WTC11 (cell line): ENCODE measurements at regions not wholly inside any gene's neighbourhood (a gene's known extent, or its start where the extent isn't known, plus 50 kb on each side); places are given as distances from the start of the nearest gene placed in this dataset.

Source experiments
- ATAC-seq: fragments of 200-7000 bp; cut with Tn5 transposase; 2 replicates; pipeline ENCODE4 v1.10.0; 2021; ENCODE audit warnings: mild to moderate bottlenecking, moderate library complexity
- CTCF ChIA-PET: fragments of 300-600 bp; sonication (Branson Sonifier 250); formaldehyde crosslinking; loops from one replicate; lab custom pipeline; 2021; ENCODE audit warnings: antibody characterized with exemption; lab: Charles Lee
- POLR2A ChIA-PET: fragments of 350-600 bp; sonication (Branson Sonifier 250); formaldehyde crosslinking; loops from one replicate; lab custom pipeline; 2021; ENCODE audit warnings: antibody characterized with exemption; lab: Charles Lee
- DNase-seq: peaks from one replicate; pipeline ENCODE4 v3.0.0; 2021; ENCODE audit warnings: low spot score
- H3K27ac Mint-ChIP-seq: 2 replicates; pipeline ENCODE4 v1.8.0; 2021; ENCODE audit warnings: mixed read lengths
- H3K27me3 Mint-ChIP-seq: 2 replicates; pipeline ENCODE4 v1.8.0; 2021; ENCODE audit warnings: low read depth, mild to moderate bottlenecking, moderate library complexity, mixed read lengths
- H3K36me3 Mint-ChIP-seq: 2 replicates; pipeline ENCODE4 v1.8.0; 2021; ENCODE audit warnings: mixed read lengths
- H3K4me1 Mint-ChIP-seq: 2 replicates; pipeline ENCODE4 v1.8.0; 2022; ENCODE audit warnings: mixed read lengths
- H3K4me3 Mint-ChIP-seq: 2 replicates; pipeline ENCODE4 v1.8.0; 2021; ENCODE audit warnings: mild to moderate bottlenecking, moderate library complexity, mixed read lengths
- H3K9me3 Mint-ChIP-seq: 2 replicates; pipeline ENCODE4 v1.8.0; 2021; ENCODE audit warnings: mixed read lengths
- CREM ChIP-seq: sonication (generic); formaldehyde crosslinking; IDR thresholded peaks from 2 replicates; pipeline ENCODE4 v1.8.1; 2022; ENCODE audit warnings: mild to moderate bottlenecking, missing genetic modification reagents, moderate library complexity
- E2F1 ChIP-seq: sonication (generic); formaldehyde crosslinking; IDR thresholded peaks from 2 replicates; pipeline ENCODE4 v1.8.0; 2022; ENCODE audit warnings: mild to moderate bottlenecking, missing genetic modification reagents
- ELF4 ChIP-seq: sonication (generic); formaldehyde crosslinking; IDR thresholded peaks from 2 replicates; pipeline ENCODE4 v1.8.1; 2022; ENCODE audit warnings: low read depth, mild to moderate bottlenecking, moderate library complexity, missing genetic modification reagents
- GABPB1 ChIP-seq: sonication (generic); formaldehyde crosslinking; IDR thresholded peaks from 2 replicates; pipeline ENCODE4 v1.8.1; 2023; ENCODE audit warnings: mild to moderate bottlenecking, missing genetic modification reagents
- JUN ChIP-seq: sonication (generic); formaldehyde crosslinking; IDR thresholded peaks from 2 replicates; pipeline ENCODE4 v1.8.0; 2023; ENCODE audit warnings: mild to moderate bottlenecking, missing genetic modification reagents
- NFE2L1 ChIP-seq: sonication (generic); formaldehyde crosslinking; IDR thresholded peaks from 2 replicates; pipeline ENCODE4 v1.8.1; 2023; ENCODE audit warnings: missing genetic modification reagents
- NR1H2 ChIP-seq: sonication (generic); formaldehyde crosslinking; IDR thresholded peaks from 2 replicates; pipeline ENCODE4 v1.9.0; 2021; ENCODE audit warnings: mild to moderate bottlenecking, moderate library complexity, missing genetic modification reagents
- RELA ChIP-seq: sonication (generic); formaldehyde crosslinking; IDR thresholded peaks from 2 replicates; pipeline ENCODE4 v1.8.1; 2022; ENCODE audit warnings: missing genetic modification reagents, mild to moderate bottlenecking, borderline replicate concordance
- RORB ChIP-seq: fragments of 250-450 bp; sonication (Bioruptor Pico); IDR thresholded peaks from 2 replicates; pipeline ENCODE4 v1.9.0; 2021; ENCODE audit warnings: mild to moderate bottlenecking
- SP1 ChIP-seq: sonication (generic); formaldehyde crosslinking; conservative IDR thresholded peaks from 2 replicates; pipeline ENCODE4 v1.8.1; 2022; ENCODE audit warnings: missing genetic modification reagents
- TCF7 ChIP-seq: sonication (generic); formaldehyde crosslinking; IDR thresholded peaks from 2 replicates; pipeline ENCODE4 v1.8.0; 2022; ENCODE audit warnings: mild to moderate bottlenecking, low read depth, missing genetic modification reagents, moderate library complexity
- TEAD4 ChIP-seq: sonication (generic); formaldehyde crosslinking; IDR thresholded peaks from 2 replicates; pipeline ENCODE4 v1.8.0; 2022; ENCODE audit warnings: mild to moderate bottlenecking, missing genetic modification reagents
- ZNF317 ChIP-seq: sonication (generic); formaldehyde crosslinking; IDR thresholded peaks from 2 replicates; pipeline ENCODE4 v1.8.1; 2023; ENCODE audit warnings: low read depth, mild to moderate bottlenecking, moderate library complexity, missing genetic modification reagents, borderline replicate concordance
- ZNF423 ChIP-seq: fragments of 250-450 bp; sonication (Bioruptor Pico); IDR thresholded peaks from 2 replicates; pipeline ENCODE4 v2.1.2; 2022; ENCODE audit warnings: mild to moderate bottlenecking, moderate library complexity
- ZNF512 ChIP-seq: sonication (generic); formaldehyde crosslinking; IDR thresholded peaks from 2 replicates; pipeline ENCODE4 v1.8.1; 2022; ENCODE audit warnings: missing genetic modification reagents, borderline replicate concordance
- TF ChIP-seq, protein P1 (sequence below): sonication (generic); formaldehyde crosslinking; IDR thresholded peaks from 2 replicates; pipeline ENCODE4 v1.8.0; 2022; ENCODE audit warnings: mild to moderate bottlenecking, missing genetic modification reagents
- TF ChIP-seq, protein P2 (sequence below): sonication (generic); formaldehyde crosslinking; IDR thresholded peaks from 2 replicates; pipeline ENCODE4 v1.8.1; 2022; ENCODE audit warnings: mild to moderate bottlenecking, missing genetic modification reagents, moderate library complexity, borderline replicate concordance
- TF ChIP-seq, protein P3 (sequence below): sonication (generic); formaldehyde crosslinking; IDR thresholded peaks from 2 replicates; pipeline ENCODE4 v1.8.1; 2023; ENCODE audit warnings: mild to moderate bottlenecking, missing genetic modification reagents, moderate library complexity
- TF ChIP-seq, protein P4 (sequence below): sonication (generic); formaldehyde crosslinking; IDR thresholded peaks from 2 replicates; pipeline ENCODE4 v1.8.0; 2023; ENCODE audit warnings: missing genetic modification reagents, mild to moderate bottlenecking, borderline replicate concordance
- TF ChIP-seq, protein P5 (sequence below): sonication (generic); formaldehyde crosslinking; IDR thresholded peaks from 2 replicates; pipeline ENCODE4 v1.8.0; 2022; ENCODE audit warnings: mild to moderate bottlenecking, missing genetic modification reagents

GRCh38 chr7:123282181-123282580 is 82.4 kb upstream of the SLC13A1 start (continued):
- TF ChIP-seq, protein P1, sequence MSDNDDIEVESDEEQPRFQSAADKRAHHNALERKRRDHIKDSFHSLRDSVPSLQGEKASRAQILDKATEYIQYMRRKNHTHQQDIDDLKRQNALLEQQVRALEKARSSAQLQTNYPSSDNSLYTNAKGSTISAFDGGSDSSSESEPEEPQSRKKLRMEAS (CRISPR knock-in tag), result no peak
- TF ChIP-seq, protein P2, sequence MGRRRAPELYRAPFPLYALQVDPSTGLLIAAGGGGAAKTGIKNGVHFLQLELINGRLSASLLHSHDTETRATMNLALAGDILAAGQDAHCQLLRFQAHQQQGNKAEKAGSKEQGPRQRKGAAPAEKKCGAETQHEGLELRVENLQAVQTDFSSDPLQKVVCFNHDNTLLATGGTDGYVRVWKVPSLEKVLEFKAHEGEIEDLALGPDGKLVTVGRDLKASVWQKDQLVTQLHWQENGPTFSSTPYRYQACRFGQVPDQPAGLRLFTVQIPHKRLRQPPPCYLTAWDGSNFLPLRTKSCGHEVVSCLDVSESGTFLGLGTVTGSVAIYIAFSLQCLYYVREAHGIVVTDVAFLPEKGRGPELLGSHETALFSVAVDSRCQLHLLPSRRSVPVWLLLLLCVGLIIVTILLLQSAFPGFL (CRISPR knock-in tag), result no peak
- TF ChIP-seq E2F1 (CRISPR knock-in tag) (no peak), SP1 (CRISPR knock-in tag) (no peak), CREM (no peak)
- TF ChIP-seq, all 79 proteins: peak for 0

GRCh38 chr7:123279949-123280348 is 80.2 kb upstream of the SLC13A1 start:
- ATAC-seq, result no peak
- no peak for DNase-seq
- no peak overlapping the region for H3K27ac Mint-ChIP-seq
- H3K4me1 Mint-ChIP-seq, result peaks cover 7% of the 10 kb centered on the region
- POLR2A ChIA-PET, result no interaction called here
- H3K27me3 Mint-ChIP-seq, result peaks cover 19% of the 10 kb centered on the region
- no peaks in the 10 kb centered on the region; the same call in 1 of the 2 replicates for H3K9me3 Mint-ChIP-seq
- no peaks in the 10 kb centered on the region for H3K36me3 Mint-ChIP-seq
- CTCF ChIA-PET, result no interaction called here
- no peak overlapping the region for H3K4me3 Mint-ChIP-seq
- no peak for TF ChIP-seq RORB

- Mint-ChIP-seq H3K36me3 (no peaks in the 10 kb centered on the region), H3K4me1 (peaks cover 4% of the 10 kb centered on the region; the same call in 1 of the 2 replicates), H3K27me3 (no peaks in the 10 kb centered on the region), H3K27ac (no peak overlapping the region), H3K9me3 (no peaks in the 10 kb centered on the region; the same call in 1 of the 2 replicates), H3K4me3 (no peak overlapping the region)
- ATAC-seq (no peak), DNase-seq (no peak)
- POLR2A ChIA-PET, result no interaction called here
- CTCF ChIA-PET, result no interaction called here
- TF ChIP-seq ZNF317 (CRISPR knock-in tag) (no peak), ZNF423 (CRISPR knock-in tag) (no peak), GABPB1 (CRISPR knock-in tag) (no peak), CREM (no peak), NR1H2 (no peak), NFE2L1 (CRISPR knock-in tag) (no peak), TEAD4 (CRISPR knock-in tag) (no peak), RELA (no peak), JUN (CRISPR knock-in tag) (no peak), ZNF512 (CRISPR knock-in tag) (no peak), TCF7 (no peak), ELF4 (CRISPR knock-in tag) (no peak)
- TF ChIP-seq, protein P3, sequence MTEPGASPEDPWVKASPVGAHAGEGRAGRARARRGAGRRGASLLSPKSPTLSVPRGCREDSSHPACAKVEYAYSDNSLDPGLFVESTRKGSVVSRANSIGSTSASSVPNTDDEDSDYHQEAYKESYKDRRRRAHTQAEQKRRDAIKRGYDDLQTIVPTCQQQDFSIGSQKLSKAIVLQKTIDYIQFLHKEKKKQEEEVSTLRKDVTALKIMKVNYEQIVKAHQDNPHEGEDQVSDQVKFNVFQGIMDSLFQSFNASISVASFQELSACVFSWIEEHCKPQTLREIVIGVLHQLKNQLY (CRISPR knock-in tag), result no peak
- TF ChIP-seq, protein P4, sequence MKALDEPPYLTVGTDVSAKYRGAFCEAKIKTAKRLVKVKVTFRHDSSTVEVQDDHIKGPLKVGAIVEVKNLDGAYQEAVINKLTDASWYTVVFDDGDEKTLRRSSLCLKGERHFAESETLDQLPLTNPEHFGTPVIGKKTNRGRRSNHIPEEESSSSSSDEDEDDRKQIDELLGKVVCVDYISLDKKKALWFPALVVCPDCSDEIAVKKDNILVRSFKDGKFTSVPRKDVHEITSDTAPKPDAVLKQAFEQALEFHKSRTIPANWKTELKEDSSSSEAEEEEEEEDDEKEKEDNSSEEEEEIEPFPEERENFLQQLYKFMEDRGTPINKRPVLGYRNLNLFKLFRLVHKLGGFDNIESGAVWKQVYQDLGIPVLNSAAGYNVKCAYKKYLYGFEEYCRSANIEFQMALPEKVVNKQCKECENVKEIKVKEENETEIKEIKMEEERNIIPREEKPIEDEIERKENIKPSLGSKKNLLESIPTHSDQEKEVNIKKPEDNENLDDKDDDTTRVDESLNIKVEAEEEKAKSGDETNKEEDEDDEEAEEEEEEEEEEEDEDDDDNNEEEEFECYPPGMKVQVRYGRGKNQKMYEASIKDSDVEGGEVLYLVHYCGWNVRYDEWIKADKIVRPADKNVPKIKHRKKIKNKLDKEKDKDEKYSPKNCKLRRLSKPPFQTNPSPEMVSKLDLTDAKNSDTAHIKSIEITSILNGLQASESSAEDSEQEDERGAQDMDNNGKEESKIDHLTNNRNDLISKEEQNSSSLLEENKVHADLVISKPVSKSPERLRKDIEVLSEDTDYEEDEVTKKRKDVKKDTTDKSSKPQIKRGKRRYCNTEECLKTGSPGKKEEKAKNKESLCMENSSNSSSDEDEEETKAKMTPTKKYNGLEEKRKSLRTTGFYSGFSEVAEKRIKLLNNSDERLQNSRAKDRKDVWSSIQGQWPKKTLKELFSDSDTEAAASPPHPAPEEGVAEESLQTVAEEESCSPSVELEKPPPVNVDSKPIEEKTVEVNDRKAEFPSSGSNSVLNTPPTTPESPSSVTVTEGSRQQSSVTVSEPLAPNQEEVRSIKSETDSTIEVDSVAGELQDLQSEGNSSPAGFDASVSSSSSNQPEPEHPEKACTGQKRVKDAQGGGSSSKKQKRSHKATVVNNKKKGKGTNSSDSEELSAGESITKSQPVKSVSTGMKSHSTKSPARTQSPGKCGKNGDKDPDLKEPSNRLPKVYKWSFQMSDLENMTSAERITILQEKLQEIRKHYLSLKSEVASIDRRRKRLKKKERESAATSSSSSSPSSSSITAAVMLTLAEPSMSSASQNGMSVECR (CRISPR knock-in tag), result no peak
- TF ChIP-seq, protein P1 (CRISPR knock-in tag), result no peak
- TF ChIP-seq, protein P5, sequence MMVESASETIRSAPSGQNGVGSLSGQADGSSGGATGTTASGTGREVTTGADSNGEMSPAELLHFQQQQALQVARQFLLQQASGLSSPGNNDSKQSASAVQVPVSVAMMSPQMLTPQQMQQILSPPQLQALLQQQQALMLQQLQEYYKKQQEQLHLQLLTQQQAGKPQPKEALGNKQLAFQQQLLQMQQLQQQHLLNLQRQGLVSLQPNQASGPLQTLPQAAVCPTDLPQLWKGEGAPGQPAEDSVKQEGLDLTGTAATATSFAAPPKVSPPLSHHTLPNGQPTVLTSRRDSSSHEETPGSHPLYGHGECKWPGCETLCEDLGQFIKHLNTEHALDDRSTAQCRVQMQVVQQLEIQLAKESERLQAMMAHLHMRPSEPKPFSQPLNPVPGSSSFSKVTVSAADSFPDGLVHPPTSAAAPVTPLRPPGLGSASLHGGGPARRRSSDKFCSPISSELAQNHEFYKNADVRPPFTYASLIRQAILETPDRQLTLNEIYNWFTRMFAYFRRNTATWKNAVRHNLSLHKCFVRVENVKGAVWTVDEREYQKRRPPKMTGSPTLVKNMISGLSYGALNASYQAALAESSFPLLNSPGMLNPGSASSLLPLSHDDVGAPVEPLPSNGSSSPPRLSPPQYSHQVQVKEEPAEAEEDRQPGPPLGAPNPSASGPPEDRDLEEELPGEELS (CRISPR knock-in tag), result no peak
Measured at GRCh38 chr7:123275036-123275753, 75.4 kb upstream of the SLC13A1 start.
